HepG2 (cell line): ENCODE measurements at regions not wholly inside any gene's neighbourhood (a gene's known extent, or its start where the extent isn't known, plus 50 kb on each side); places are given as distances from the start of the nearest gene placed in this dataset.
A peak's percentile ranks its signal among the peaks of the same experiment; 100 is the strongest.

Experiments
- CREM ChIP-seq, 2 experiments: sonication (generic) in 1 of 2; formaldehyde crosslinking in 1 of 2; IDR thresholded peaks; 2 replicates each; pipeline versions ENCODE4 v1.4.0 to v1.6.1; 2016 to 2020; ENCODE audit warnings: antibody characterized with exemption in 1 of 2, mild to moderate bottlenecking in 1 of 2, missing genetic modification reagents in 1 of 2
- EED ChIP-seq: sonication (generic); formaldehyde crosslinking; IDR thresholded peaks from 2 replicates; pipeline ENCODE4 v1.5.0; 2020; ENCODE audit warnings: mild to moderate bottlenecking, missing genetic modification reagents
- GTF3A ChIP-seq: sonication (generic); formaldehyde crosslinking; conservative IDR thresholded peaks from 2 replicates; pipeline ENCODE4 v1.4.0; 2020; ENCODE audit warnings: mild to moderate bottlenecking, missing genetic modification reagents
- HDAC6 ChIP-seq: fragments of 200-600 bp; sonication (generic); IDR thresholded peaks from 2 replicates; pipeline ENCODE4 v1.7.0; 2017; ENCODE audit warnings: mild to moderate bottlenecking, antibody characterized with exemption, low read length, low read depth
- HOXA7 ChIP-seq: sonication (generic); formaldehyde crosslinking; IDR thresholded peaks from 2 replicates; pipeline ENCODE4 v1.8.1; 2022; ENCODE audit warnings: mild to moderate bottlenecking, missing genetic modification reagents, moderate library complexity
- MBNL3 ChIP-seq: fragments of 250-450 bp; sonication (Bioruptor Pico); conservative IDR thresholded peaks from 2 replicates; pipeline ENCODE4 v1.8.0; 2022; ENCODE audit warnings: mild to moderate bottlenecking, inconsistent platforms
- MED1 ChIP-seq: sonication (generic); formaldehyde crosslinking; IDR thresholded peaks from 2 replicates; pipeline ENCODE4 v1.4.0; 2020; ENCODE audit warnings: missing genetic modification reagents
- ZMYM4 ChIP-seq: sonication (generic); formaldehyde crosslinking; IDR thresholded peaks from 2 replicates; pipeline ENCODE4 v1.8.1; 2023; ENCODE audit warnings: mild to moderate bottlenecking, missing genetic modification reagents
- ZNF12 ChIP-seq: sonication (generic); formaldehyde crosslinking; IDR thresholded peaks from 2 replicates; pipeline ENCODE4 v1.5.0; 2020; ENCODE audit warnings: missing genetic modification reagents
- ZNF354B ChIP-seq: sonication (generic); formaldehyde crosslinking; IDR thresholded peaks from 2 replicates; pipeline ENCODE4 v1.8.0; 2022; ENCODE audit warnings: mild to moderate bottlenecking, missing genetic modification reagents
- ZSCAN29 ChIP-seq: sonication (generic); formaldehyde crosslinking; conservative IDR thresholded peaks from 2 replicates; pipeline ENCODE4 v1.4.0; 2020; ENCODE audit warnings: mild to moderate bottlenecking, missing genetic modification reagents
- TF ChIP-seq, protein P1 (sequence below): sonication (generic); formaldehyde crosslinking; IDR thresholded peaks from 2 replicates; pipeline ENCODE4 v1.4.0; 2020; ENCODE audit warnings: missing genetic modification reagents, mild to moderate bottlenecking, borderline replicate concordance
- TF ChIP-seq, protein P2 (sequence below): sonication (generic); formaldehyde crosslinking; IDR thresholded peaks from 2 replicates; pipeline ENCODE4 v1.4.0; 2020; ENCODE audit warnings: missing genetic modification reagents, borderline replicate concordance
- TF ChIP-seq, protein P3 (sequence below): sonication (generic); formaldehyde crosslinking; IDR thresholded peaks from 2 replicates; pipeline ENCODE4 v1.4.0; 2020; ENCODE audit warnings: missing genetic modification reagents, low read depth, mild to moderate bottlenecking, borderline replicate concordance
- TF ChIP-seq, protein P4 (sequence below): sonication (generic); formaldehyde crosslinking; IDR thresholded peaks from 2 replicates; pipeline ENCODE4 v1.4.0; 2020; ENCODE audit warnings: missing genetic modification reagents
- TF ChIP-seq, protein P5 (sequence below): sonication (generic); formaldehyde crosslinking; IDR thresholded peaks from 2 replicates; pipeline ENCODE4 v1.5.0; 2020; ENCODE audit warnings: mild to moderate bottlenecking, missing genetic modification reagents
- TF ChIP-seq, protein P6 (sequence below): IDR thresholded peaks from 2 replicates; pipeline ENCODE4 v1.6.1; 2012; ENCODE audit warnings: low read depth, low read length, improper control_type of control experiment

DNA sequence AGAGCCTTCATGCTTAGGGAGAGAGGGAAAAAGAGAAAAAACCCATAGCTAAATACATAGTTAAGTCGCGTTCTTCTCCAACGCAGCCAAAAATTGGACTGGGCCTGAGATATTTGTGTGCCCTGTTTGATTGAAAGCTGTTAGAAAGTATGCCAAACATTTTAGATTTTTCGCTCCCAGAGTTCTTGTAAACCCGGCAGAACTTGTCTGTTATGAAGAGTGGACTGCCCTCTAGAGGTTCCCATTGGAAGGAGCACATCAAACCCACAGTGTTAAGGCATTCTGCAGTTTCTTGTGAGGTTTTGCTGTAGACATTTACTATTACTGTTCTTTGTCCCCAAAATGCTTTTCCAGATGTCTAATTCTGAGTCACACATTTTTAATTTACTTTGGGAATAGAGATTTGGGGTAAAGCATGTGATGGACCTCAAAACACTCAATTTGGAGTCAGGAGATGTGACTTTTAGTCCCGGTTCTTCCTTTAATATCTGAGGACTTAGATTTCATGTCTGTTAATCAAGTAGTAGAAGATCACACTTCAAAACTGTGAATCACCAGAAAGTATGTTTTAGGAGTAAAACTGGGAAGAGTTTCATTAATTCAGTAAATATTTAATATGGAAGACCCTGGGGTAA lies 96.6 kb downstream of the PCSK1 start (continued):
- TF ChIP-seq HOXA7 (CRISPR knock-in tag): no peak
- peak; percentile 52 for TF ChIP-seq ZMYM4 (CRISPR knock-in tag)
- 0 out of 2 replicates have a peak, but pooled peaks have one; percentile 24 for TF ChIP-seq ZSCAN29 (CRISPR knock-in tag)
- no peak for TF ChIP-seq EED (CRISPR knock-in tag)
- TF ChIP-seq, protein P1, sequence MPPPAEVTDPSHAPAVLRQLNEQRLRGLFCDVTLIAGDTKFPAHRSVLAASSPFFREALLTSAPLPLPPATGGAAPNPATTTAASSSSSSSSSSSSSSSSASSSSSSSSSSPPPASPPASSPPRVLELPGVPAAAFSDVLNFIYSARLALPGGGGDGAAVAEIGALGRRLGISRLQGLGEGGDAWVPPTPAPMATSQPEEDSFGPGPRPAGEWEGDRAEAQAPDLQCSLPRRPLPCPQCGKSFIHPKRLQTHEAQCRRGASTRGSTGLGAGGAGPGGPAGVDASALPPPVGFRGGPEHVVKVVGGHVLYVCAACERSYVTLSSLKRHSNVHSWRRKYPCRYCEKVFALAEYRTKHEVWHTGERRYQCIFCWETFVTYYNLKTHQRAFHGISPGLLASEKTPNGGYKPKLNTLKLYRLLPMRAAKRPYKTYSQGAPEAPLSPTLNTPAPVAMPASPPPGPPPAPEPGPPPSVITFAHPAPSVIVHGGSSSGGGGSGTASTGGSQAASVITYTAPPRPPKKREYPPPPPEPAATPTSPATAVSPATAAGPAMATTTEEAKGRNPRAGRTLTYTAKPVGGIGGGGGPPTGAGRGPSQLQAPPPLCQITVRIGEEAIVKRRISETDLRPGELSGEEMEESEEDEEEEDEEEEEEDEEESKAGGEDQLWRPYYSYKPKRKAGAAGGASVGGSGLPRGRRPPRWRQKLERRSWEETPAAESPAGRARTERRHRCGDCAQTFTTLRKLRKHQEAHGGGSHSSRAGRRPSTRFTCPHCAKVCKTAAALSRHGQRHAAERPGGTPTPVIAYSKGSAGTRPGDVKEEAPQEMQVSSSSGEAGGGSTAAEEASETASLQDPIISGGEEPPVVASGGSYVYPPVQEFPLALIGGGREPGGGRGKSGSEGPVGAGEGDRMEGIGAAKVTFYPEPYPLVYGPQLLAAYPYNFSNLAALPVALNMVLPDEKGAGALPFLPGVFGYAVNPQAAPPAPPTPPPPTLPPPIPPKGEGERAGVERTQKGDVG (CRISPR knock-in tag): no peak
- TF ChIP-seq, protein P2, sequence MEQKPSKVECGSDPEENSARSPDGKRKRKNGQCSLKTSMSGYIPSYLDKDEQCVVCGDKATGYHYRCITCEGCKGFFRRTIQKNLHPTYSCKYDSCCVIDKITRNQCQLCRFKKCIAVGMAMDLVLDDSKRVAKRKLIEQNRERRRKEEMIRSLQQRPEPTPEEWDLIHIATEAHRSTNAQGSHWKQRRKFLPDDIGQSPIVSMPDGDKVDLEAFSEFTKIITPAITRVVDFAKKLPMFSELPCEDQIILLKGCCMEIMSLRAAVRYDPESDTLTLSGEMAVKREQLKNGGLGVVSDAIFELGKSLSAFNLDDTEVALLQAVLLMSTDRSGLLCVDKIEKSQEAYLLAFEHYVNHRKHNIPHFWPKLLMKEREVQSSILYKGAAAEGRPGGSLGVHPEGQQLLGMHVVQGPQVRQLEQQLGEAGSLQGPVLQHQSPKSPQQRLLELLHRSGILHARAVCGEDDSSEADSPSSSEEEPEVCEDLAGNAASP (CRISPR knock-in tag): 0 out of 2 replicates have a peak, but pooled peaks have one; percentile 21
- TF ChIP-seq, protein P3, sequence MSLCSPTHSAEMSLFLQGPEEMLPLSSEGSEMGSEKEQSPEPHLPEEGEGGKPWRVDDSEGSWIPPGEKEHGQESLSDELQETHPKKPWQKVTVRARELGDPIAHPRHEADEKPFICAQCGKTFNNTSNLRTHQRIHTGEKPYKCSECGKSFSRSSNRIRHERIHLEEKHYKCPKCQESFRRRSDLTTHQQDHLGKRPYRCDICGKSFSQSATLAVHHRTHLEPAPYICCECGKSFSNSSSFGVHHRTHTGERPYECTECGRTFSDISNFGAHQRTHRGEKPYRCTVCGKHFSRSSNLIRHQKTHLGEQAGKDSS (CRISPR knock-in tag): no peak
- no peak for TF ChIP-seq ZNF12 (CRISPR knock-in tag)
- no peak for TF ChIP-seq HDAC6
- TF ChIP-seq, protein P4, sequence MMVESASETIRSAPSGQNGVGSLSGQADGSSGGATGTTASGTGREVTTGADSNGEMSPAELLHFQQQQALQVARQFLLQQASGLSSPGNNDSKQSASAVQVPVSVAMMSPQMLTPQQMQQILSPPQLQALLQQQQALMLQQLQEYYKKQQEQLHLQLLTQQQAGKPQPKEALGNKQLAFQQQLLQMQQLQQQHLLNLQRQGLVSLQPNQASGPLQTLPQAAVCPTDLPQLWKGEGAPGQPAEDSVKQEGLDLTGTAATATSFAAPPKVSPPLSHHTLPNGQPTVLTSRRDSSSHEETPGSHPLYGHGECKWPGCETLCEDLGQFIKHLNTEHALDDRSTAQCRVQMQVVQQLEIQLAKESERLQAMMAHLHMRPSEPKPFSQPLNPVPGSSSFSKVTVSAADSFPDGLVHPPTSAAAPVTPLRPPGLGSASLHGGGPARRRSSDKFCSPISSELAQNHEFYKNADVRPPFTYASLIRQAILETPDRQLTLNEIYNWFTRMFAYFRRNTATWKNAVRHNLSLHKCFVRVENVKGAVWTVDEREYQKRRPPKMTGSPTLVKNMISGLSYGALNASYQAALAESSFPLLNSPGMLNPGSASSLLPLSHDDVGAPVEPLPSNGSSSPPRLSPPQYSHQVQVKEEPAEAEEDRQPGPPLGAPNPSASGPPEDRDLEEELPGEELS (CRISPR knock-in tag): peak; percentile 19; the same call in 1 of the 2 replicates
- TF ChIP-seq CREM (IDR thresholded peaks at IDR 0.05): no peak
- TF ChIP-seq CREM (CRISPR knock-in tag; IDR thresholded peaks at IDR 0.05): no peak
- TF ChIP-seq, protein P5, sequence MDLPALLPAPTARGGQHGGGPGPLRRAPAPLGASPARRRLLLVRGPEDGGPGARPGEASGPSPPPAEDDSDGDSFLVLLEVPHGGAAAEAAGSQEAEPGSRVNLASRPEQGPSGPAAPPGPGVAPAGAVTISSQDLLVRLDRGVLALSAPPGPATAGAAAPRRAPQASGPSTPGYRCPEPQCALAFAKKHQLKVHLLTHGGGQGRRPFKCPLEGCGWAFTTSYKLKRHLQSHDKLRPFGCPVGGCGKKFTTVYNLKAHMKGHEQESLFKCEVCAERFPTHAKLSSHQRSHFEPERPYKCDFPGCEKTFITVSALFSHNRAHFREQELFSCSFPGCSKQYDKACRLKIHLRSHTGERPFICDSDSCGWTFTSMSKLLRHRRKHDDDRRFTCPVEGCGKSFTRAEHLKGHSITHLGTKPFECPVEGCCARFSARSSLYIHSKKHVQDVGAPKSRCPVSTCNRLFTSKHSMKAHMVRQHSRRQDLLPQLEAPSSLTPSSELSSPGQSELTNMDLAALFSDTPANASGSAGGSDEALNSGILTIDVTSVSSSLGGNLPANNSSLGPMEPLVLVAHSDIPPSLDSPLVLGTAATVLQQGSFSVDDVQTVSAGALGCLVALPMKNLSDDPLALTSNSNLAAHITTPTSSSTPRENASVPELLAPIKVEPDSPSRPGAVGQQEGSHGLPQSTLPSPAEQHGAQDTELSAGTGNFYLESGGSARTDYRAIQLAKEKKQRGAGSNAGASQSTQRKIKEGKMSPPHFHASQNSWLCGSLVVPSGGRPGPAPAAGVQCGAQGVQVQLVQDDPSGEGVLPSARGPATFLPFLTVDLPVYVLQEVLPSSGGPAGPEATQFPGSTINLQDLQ: no peak
- TF ChIP-seq MED1 (CRISPR knock-in tag): peak; percentile 40; the same call in 1 of the 2 replicates
- no peak for TF ChIP-seq ZNF354B
- TF ChIP-seq GTF3A (CRISPR knock-in tag): no peak
- TF ChIP-seq, protein P6, sequence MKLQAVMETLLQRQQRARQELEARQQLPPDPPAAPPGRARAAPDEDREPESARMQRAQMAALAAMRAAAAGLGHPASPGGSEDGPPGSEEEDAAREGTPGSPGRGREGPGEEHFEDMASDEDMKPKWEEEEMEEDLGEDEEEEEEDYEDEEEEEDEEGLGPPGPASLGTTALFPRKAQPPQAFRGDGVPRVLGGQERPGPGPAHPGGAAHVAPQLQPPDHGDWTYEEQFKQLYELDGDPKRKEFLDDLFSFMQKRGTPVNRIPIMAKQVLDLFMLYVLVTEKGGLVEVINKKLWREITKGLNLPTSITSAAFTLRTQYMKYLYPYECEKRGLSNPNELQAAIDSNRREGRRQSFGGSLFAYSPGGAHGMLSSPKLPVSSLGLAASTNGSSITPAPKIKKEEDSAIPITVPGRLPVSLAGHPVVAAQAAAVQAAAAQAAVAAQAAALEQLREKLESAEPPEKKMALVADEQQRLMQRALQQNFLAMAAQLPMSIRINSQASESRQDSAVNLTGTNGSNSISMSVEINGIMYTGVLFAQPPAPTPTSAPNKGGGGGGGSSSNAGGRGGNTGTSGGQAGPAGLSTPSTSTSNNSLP: peak; percentile 81
- TF ChIP-seq MBNL3 (CRISPR knock-in tag): no peak
